DOHH2 (cell line): ENCODE measurements at regions not wholly inside any gene's neighbourhood (a gene's known extent, or its start where the extent isn't known, plus 50 kb on each side); places are given as distances from the start of the nearest gene placed in this dataset.
"Not testable (repeated sequence)": the region's sequence is repeated elsewhere in the genome, so short reads cannot be mapped to it uniquely, and the experiment has no call there.

ENCODE experiments used
- H3F3A ChIP-seq: fragments of 200-600 bp; sonication (generic), shearing (Covaris generic); 2 replicates; pipeline ENCODE4 v1.6.0; 2016; ENCODE audit warnings: antibody characterized with exemption, mild to moderate bottlenecking; ENCODE audit not compliant: control insufficient read depth, insufficient read depth
- H3K27ac ChIP-seq: fragments of 200-600 bp; sonication (generic); 2 replicates; pipeline ENCODE4 v1.5.1; 2014; ENCODE audit warnings: low read depth, mild to moderate bottlenecking, low read length, moderate library complexity
- H3K27me3 ChIP-seq: fragments of 200-600 bp; sonication (generic); 2 replicates; pipeline ENCODE4 v1.6.1; 2014; ENCODE audit warnings: mild to moderate bottlenecking, low read length, mixed read lengths; ENCODE audit not compliant: control insufficient read depth
- H3K36me3 ChIP-seq: fragments of 200-600 bp; sonication (generic); 2 replicates; pipeline ENCODE4 v1.6.1; 2014; ENCODE audit warnings: mild to moderate bottlenecking, low read length, moderate library complexity, mixed read lengths; ENCODE audit not compliant: control insufficient read depth
- H3K4me1 ChIP-seq: fragments of 200-600 bp; sonication (generic); 2 replicates; pipeline ENCODE4 v1.6.1; 2014; ENCODE audit warnings: mild to moderate bottlenecking, low read length, mixed read lengths; ENCODE audit not compliant: control insufficient read depth
- H3K4me2 ChIP-seq: fragments of 200-600 bp; sonication (generic); 2 replicates; pipeline ENCODE4 v1.6.0; 2014; ENCODE audit warnings: mild to moderate bottlenecking, low read length, moderate library complexity
- H3K4me3 ChIP-seq: fragments of 200-600 bp; sonication (generic); 2 replicates; pipeline ENCODE4 v1.5.1; 2014; ENCODE audit warnings: mild to moderate bottlenecking, low read length, mixed read lengths
- H3K79me2 ChIP-seq: fragments of 200-600 bp; sonication (generic); 2 replicates; pipeline ENCODE4 v1.6.1; 2014; ENCODE audit warnings: mild to moderate bottlenecking, low read length, mixed read lengths; ENCODE audit not compliant: control insufficient read depth
- H3K9me2 ChIP-seq: fragments of 200-600 bp; sonication (generic); replicated peaks from 2 replicates; pipeline ENCODE4 v1.6.1; 2014; ENCODE audit warnings: mild to moderate bottlenecking, low read length, mixed read lengths; ENCODE audit not compliant: control insufficient read depth
- H3K9me3 ChIP-seq: fragments of 200-600 bp; sonication (generic); 2 replicates; pipeline ENCODE4 v1.6.1; 2014; ENCODE audit warnings: antibody characterized with exemption, low read length, mixed read lengths; ENCODE audit not compliant: control insufficient read depth, insufficient read depth
- H4K20me1 ChIP-seq: fragments of 200-600 bp; sonication (generic); 2 replicates; pipeline ENCODE4 v1.6.0; 2014; ENCODE audit warnings: low read depth, mild to moderate bottlenecking, antibody characterized with exemption, low read length, moderate library complexity; ENCODE audit not compliant: control insufficient read depth, insufficient read depth
- EZH2phosphoT487 ChIP-seq: fragments of 200-600 bp; sonication (generic); IDR thresholded peaks from 2 replicates; pipeline ENCODE4 v1.6.1; 2017; ENCODE audit warnings: borderline replicate concordance, mild to moderate bottlenecking, antibody characterized with exemption, low read length, moderate library complexity, mixed read lengths
- TF ChIP-seq, protein P1 (sequence below): fragments of 200-600 bp; sonication (generic); IDR thresholded peaks from one replicate; pipeline ENCODE4 v1.5.1; 2014; ENCODE audit warnings: antibody characterized with exemption, mild to moderate bottlenecking, low read depth, low read length; ENCODE audit not compliant: poor library complexity, severe bottlenecking

DNA sequence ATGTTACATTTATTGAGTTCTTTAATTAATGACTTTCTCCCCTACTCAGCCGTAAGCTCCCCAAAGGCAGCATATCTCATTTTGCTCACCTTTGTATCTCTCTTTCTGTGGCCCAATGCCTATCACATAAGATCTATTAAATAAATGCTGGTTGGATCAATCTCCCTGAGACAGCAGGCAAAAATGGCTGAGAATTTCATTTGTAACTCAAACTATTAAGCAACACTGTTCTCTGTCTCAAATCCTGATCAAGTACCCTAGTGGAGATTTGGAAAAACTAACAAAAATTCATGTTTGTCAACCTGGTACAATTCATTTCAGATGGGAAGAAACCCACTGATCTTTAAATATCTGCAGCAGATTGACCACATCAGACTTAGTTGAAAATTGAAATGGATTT is 127.4 kb downstream of the ZFAND4 start:
- H3K27ac ChIP-seq, result no peak overlapping the region
- H3K4me2 ChIP-seq, result no peak overlapping the region
- TF ChIP-seq EZH2phosphoT487, result no peak
- TF ChIP-seq, protein P1, sequence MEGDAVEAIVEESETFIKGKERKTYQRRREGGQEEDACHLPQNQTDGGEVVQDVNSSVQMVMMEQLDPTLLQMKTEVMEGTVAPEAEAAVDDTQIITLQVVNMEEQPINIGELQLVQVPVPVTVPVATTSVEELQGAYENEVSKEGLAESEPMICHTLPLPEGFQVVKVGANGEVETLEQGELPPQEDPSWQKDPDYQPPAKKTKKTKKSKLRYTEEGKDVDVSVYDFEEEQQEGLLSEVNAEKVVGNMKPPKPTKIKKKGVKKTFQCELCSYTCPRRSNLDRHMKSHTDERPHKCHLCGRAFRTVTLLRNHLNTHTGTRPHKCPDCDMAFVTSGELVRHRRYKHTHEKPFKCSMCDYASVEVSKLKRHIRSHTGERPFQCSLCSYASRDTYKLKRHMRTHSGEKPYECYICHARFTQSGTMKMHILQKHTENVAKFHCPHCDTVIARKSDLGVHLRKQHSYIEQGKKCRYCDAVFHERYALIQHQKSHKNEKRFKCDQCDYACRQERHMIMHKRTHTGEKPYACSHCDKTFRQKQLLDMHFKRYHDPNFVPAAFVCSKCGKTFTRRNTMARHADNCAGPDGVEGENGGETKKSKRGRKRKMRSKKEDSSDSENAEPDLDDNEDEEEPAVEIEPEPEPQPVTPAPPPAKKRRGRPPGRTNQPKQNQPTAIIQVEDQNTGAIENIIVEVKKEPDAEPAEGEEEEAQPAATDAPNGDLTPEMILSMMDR, result no peak
- H4K20me1 ChIP-seq, result no peaks in the 10 kb centered on the region
- H3K9me3 ChIP-seq, result no peaks in the 10 kb centered on the region
- H3K9me2 ChIP-seq, result no peaks in the 10 kb centered on the region
- H3K36me3 ChIP-seq, result no peaks in the 10 kb centered on the region
- H3K4me1 ChIP-seq, result no peaks in the 10 kb centered on the region
- no peaks in the 10 kb centered on the region for H3K27me3 ChIP-seq
- no peaks in the 10 kb centered on the region for H3K79me2 ChIP-seq
- H3F3A ChIP-seq, result no peaks in the 10 kb centered on the region
- no peak overlapping the region for H3K4me3 ChIP-seq

- no peaks in the 10 kb centered on the region for H4K20me1 ChIP-seq
- no peaks in the 10 kb centered on the region for H3F3A ChIP-seq
- TF ChIP-seq, protein P1, result no peak
- no peak for TF ChIP-seq EZH2phosphoT487
- H3K4me3 ChIP-seq, result no peak overlapping the region
- H3K27ac ChIP-seq, result no peak overlapping the region
- H3K36me3 ChIP-seq, result no peaks in the 10 kb centered on the region
- no peaks in the 10 kb centered on the region for H3K79me2 ChIP-seq
- no peaks in the 10 kb centered on the region for H3K27me3 ChIP-seq
- H3K4me1 ChIP-seq, result 0 out of 2 replicates have a peak, but pooled peaks cover 3% of the 10 kb centered on the region
- H3K4me2 ChIP-seq, result no peak overlapping the region
- H3K9me2 ChIP-seq, result no peaks in the 10 kb centered on the region
- no peaks in the 10 kb centered on the region for H3K9me3 ChIP-seq
These were observed 128.4 kb downstream of the ZFAND4 start for GRCh38 chr10:45544191-45544590.

- not testable (repeated sequence) for H3K4me2 ChIP-seq, H3K9me3 ChIP-seq, H3K4me3 ChIP-seq, H3K36me3 ChIP-seq, H3F3A ChIP-seq, H4K20me1 ChIP-seq, H3K4me1 ChIP-seq, H3K79me2 ChIP-seq, H3K9me2 ChIP-seq, H3K27ac ChIP-seq, H3K27me3 ChIP-seq
These were observed 131.5 kb downstream of the ZFAND4 start for GRCh38 chr10:45541032-45541431.

DNA sequence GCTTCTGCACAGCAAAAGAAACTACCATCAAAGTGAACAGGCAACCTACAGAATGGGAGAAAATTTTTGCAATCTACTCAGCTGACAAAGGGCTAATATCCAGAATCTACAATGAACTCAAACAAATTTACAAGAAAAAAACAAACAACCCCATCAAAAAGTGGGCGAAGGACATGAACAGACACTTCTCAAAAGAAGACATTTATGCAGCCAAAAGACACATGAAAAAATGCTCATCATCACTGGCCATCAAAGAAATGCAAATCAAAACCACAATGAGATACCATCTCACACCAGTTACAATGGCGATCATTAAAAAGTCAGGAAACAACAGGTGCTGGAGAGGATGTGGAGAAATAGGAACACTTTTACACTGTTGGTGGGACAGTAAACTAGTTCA is 132.0 kb downstream of the ZFAND4 start:
- not testable (repeated sequence) for H3K9me2 ChIP-seq, H3K27ac ChIP-seq, H3K79me2 ChIP-seq, H3K4me2 ChIP-seq, H4K20me1 ChIP-seq, H3K27me3 ChIP-seq, H3K36me3 ChIP-seq, H3K4me1 ChIP-seq, H3K9me3 ChIP-seq, H3F3A ChIP-seq, H3K4me3 ChIP-seq

DNA sequence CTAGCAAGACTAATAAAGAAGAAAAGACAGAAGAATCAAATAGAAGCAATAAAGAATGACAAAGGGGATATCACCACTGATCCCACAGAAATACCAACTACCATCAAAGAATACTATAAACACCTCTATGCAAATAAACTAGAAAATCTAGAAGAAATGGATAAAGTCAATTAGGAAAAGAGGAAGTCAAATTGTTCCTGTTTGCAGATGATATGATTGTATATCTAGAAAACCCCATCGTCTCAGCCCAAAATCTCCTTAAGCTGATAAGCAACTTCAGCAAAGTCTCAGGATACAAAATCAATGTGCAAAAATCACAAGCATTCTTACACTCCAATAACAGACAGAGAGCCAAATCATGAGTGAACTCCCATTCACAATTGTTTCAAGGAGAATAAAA is 133.0 kb downstream of the ZFAND4 start:
- not testable (repeated sequence) for H3K27me3 ChIP-seq, H4K20me1 ChIP-seq, H3K4me3 ChIP-seq, H3K9me2 ChIP-seq, H3K9me3 ChIP-seq, H3K36me3 ChIP-seq, H3F3A ChIP-seq, H3K79me2 ChIP-seq, H3K4me1 ChIP-seq, H3K27ac ChIP-seq, H3K4me2 ChIP-seq
